ENCODE measurements at regions not wholly inside any gene's neighbourhood (a gene's known extent, or its start where the extent isn't known, plus 50 kb on each side); places are given as distances from the start of the nearest gene placed in this dataset.

- TF ChIP-seq EP300 (conservative IDR thresholded peaks at IDR 0.05; ENCODE audit: poor library complexity, severe bottlenecking) (no peak), CTCF (IDR thresholded peaks at IDR 0.05; ENCODE audit: poor library complexity, severe bottlenecking) (no peak), EZH2 (IDR thresholded peaks at IDR 0.05; ENCODE audit: borderline replicate concordance, insufficient read depth, low read length, poor library complexity, severe bottlenecking) (no peak), REST (IDR thresholded peaks at IDR 0.05; ENCODE audit: borderline replicate concordance) (no peak)
Measured at GRCh38 chr1:187045371-187045770, 216.6 kb downstream of the PLA2G4A start.
